Transverse colon (tissue), 4 donors: ENCODE measurements at regions not wholly inside any gene's neighbourhood (a gene's known extent, or its start where the extent isn't known, plus 50 kb on each side); places are given as distances from the start of the nearest gene placed in this dataset.

Experiments used
- DNase-seq: peaks from one replicate; pipeline ENCODE4 v3.0.0-alpha.2; 2019
- H3K27ac ChIP-seq, 4 donors: fragments of 200-600 bp; sonication (generic); 2 replicates each; pipeline ENCODE4 v1.5.1; 2016 to 2018; ENCODE audit warnings: inconsistent platforms in 4 of 4
- H3K27me3 ChIP-seq: fragments of 200-600 bp; sonication (generic); 2 replicates; pipeline ENCODE4 v1.5.1; 2017; ENCODE audit warnings: inconsistent platforms
- H3K36me3 ChIP-seq, 4 donors: fragments of 200-600 bp; sonication (generic); 2 replicates each; pipeline ENCODE4 v1.5.1; 2017 to 2019; ENCODE audit warnings: inconsistent platforms in 4 of 4
- H3K4me1 ChIP-seq, 4 donors: fragments of 200-600 bp; sonication (generic); 2 replicates each; pipeline ENCODE4 v1.5.1; 2017 to 2020; ENCODE audit warnings: inconsistent platforms in 4 of 4
- H3K4me3 ChIP-seq, 4 donors: fragments of 200-600 bp; sonication (generic); 1 replicate in 1 of 4; 2 replicates in 3 of 4; pipeline versions ENCODE4 v1.5.1 to v1.6.1; 2017 to 2019; ENCODE audit warnings: inconsistent platforms in 4 of 4
- H3K9me3 ChIP-seq, 2 donors: fragments of 200-600 bp; sonication (generic); 2 replicates each; pipeline ENCODE4 v1.5.1; 2017 to 2019; ENCODE audit warnings: inconsistent platforms in 2 of 2
- EP300 ChIP-seq: sonication (generic); formaldehyde crosslinking; IDR thresholded peaks from one replicate; pipeline ENCODE4 v1.6.1; 2017; ENCODE audit warnings: antibody characterized with exemption, low read depth
- POLR2A ChIP-seq: fragments of 450-650 bp; IDR thresholded peaks from one replicate; pipeline ENCODE4 v1.6.1; 2016; ENCODE audit warnings: antibody characterized with exemption, mild to moderate bottlenecking, moderate library complexity
- POLR2AphosphoS5 ChIP-seq, 3 donors: sonication (generic); formaldehyde crosslinking; IDR thresholded peaks; one replicate each; pipeline ENCODE4 v1.6.1; 2016; ENCODE audit warnings: antibody characterized with exemption in 3 of 3
- WGBS, 2 donors: methylation state at CpG; one replicate each; pipeline ENCODE4 v1.1.5; 2018; ENCODE audit warnings: low coverage in 1 of 2; 5-methylcytosine and 5-hydroxymethylcytosine counted together
- in situ Hi-C, 4 donors: fragments of 200-750 bp; cut with MboI; loops; one replicate each; pipeline versions ENCODE4 v1.15.0 to v1.15.1; 2017; ENCODE audit warnings: low sequenced_read_pairs in 3 of 4, low pct_ligation_motif_present in 1 of 4, low pct_unique_long_range_greater_than_20kb in 1 of 4
- intact Hi-C: fragments of 100-400 bp; cut with DNase I; formaldehyde crosslinking; loops from one replicate; pipeline ENCODE4 v1.15.1; 2023; ENCODE audit warnings: low total_unique reads
- TF ChIP-seq, protein P1 (sequence below), 5 experiments: fragments of 200-600 bp in 3 of 5; fragments of 450-650 bp in 2 of 5; sonication (generic) in 3 of 5; IDR thresholded peaks; 1 replicate in 2 of 5; 2 replicates in 3 of 5; pipeline ENCODE4 v1.5.1; 2016 to 2017; ENCODE audit warnings: antibody characterized with exemption in 5 of 5, inconsistent platforms in 3 of 5, mild to moderate bottlenecking in 2 of 5, moderate library complexity in 1 of 5

DNA sequence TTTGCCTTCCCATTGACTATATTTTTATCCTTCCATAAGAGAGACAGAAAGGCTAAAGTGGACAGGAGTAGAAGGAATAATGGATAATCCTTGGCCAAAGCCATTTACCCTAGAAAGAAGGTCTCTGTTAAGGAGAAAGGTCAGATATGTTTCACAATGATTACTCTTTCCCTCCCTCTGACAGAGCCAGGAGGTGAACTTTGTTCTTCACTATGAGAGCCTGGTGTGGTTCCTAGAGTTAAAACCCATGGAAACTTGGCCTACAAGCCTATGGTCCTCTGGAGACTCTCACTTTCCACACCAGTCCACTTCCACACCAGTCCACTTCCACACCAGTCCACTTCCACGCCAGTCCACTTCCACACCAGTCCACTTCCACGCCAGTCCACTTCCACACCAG lies 479.9 kb upstream of the ZP4 start:
- intact Hi-C loops (no loop called here), in situ Hi-C loops (no loop called here)
- WGBS, 2 donors, result 71 to 72% methylated on average over 2 of the region's 2 CpGs
- DNase-seq, result no peak
- Histone ChIP-seq H3K4me3 (no peak overlapping the region), H3K27ac (no peak overlapping the region), H3K36me3 (no peaks in the 10 kb centered on the region), H3K27me3 (no peaks in the 10 kb centered on the region), H3K4me1 (no peaks in the 10 kb centered on the region), H3K9me3 (no peaks in the 10 kb centered on the region)
- TF ChIP-seq, protein P1, sequence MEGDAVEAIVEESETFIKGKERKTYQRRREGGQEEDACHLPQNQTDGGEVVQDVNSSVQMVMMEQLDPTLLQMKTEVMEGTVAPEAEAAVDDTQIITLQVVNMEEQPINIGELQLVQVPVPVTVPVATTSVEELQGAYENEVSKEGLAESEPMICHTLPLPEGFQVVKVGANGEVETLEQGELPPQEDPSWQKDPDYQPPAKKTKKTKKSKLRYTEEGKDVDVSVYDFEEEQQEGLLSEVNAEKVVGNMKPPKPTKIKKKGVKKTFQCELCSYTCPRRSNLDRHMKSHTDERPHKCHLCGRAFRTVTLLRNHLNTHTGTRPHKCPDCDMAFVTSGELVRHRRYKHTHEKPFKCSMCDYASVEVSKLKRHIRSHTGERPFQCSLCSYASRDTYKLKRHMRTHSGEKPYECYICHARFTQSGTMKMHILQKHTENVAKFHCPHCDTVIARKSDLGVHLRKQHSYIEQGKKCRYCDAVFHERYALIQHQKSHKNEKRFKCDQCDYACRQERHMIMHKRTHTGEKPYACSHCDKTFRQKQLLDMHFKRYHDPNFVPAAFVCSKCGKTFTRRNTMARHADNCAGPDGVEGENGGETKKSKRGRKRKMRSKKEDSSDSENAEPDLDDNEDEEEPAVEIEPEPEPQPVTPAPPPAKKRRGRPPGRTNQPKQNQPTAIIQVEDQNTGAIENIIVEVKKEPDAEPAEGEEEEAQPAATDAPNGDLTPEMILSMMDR (IDR thresholded peaks at IDR 0.05), result no peak
- TF ChIP-seq EP300, result no peak
- no peak for TF ChIP-seq POLR2AphosphoS5 (IDR thresholded peaks at IDR 0.05)
- TF ChIP-seq POLR2A, result no peak

GRCh38 chr1:238364214-238364892 lies 473.6 kb upstream of the ZP4 start:
- Histone ChIP-seq H3K4me1 (no peaks in the 10 kb centered on the region), H3K4me3 (no peak overlapping the region), H3K9me3 (no peaks in the 10 kb centered on the region), H3K36me3 (no peaks in the 10 kb centered on the region), H3K27ac (no peak overlapping the region), H3K27me3 (no peaks in the 10 kb centered on the region)
- in situ Hi-C loops (no loop called here), intact Hi-C loops (no loop called here)
- TF ChIP-seq EP300, result no peak
- TF ChIP-seq, protein P1 (IDR thresholded peaks at IDR 0.05), result no peak
- no peak for TF ChIP-seq POLR2AphosphoS5 (IDR thresholded peaks at IDR 0.05)
- TF ChIP-seq POLR2A, result no peak
- 44 to 51% methylated on average over 4 of the region's 4 CpGs for WGBS, 2 donors
- DNase-seq, result no peak

- no peaks in the 10 kb centered on the region for H3K36me3 ChIP-seq
- no peaks in the 10 kb centered on the region for H3K9me3 ChIP-seq
- no peak overlapping the region for H3K27ac ChIP-seq
- in situ Hi-C loops, result no loop called here
- TF ChIP-seq, protein P1 (IDR thresholded peaks at IDR 0.05), result no peak
- TF ChIP-seq POLR2AphosphoS5 (IDR thresholded peaks at IDR 0.05), result no peak
- TF ChIP-seq EP300, result no peak
- no peak for TF ChIP-seq POLR2A
- intact Hi-C loops, result no loop called here
- H3K4me1 ChIP-seq, result no peaks in the 10 kb centered on the region
- H3K4me3 ChIP-seq, result no peak overlapping the region
- H3K27me3 ChIP-seq, result no peaks in the 10 kb centered on the region
- DNase-seq, result no peak
- WGBS, 2 donors, result 71 to 80% methylated on average over 7 of the region's 7 CpGs
These were observed 469.8 kb upstream of the ZP4 start for GRCh38 chr1:238360474-238360873.

DNA sequence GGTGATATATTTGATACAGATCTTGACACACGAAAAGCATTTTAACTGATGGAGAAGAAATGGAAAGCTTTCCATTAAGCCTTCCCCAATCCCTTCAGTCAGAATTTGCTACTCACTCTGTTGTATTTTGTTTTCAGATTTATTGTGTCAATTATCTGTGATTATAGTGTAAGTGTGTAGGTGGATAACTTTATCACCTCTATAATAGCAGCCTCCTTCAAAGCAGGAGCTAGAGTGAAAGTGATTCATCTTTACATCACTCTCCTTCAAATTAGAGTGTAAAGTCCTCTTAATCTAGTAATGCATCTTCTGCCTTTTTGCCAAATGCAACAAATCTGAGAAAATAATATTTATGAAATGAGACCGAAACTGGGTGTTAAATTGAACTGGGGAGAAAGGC lies 459.7 kb upstream of the ZP4 start:
- no peaks in the 10 kb centered on the region for H3K9me3 ChIP-seq
- no peaks in the 10 kb centered on the region for H3K4me1 ChIP-seq
- DNase-seq, result no peak
- H3K27ac ChIP-seq, result no peak overlapping the region
- in situ Hi-C loops, result no loop called here
- 84 to 86% methylated on average over 2 of the region's 2 CpGs for WGBS, 2 donors
- intact Hi-C loops, result no loop called here
- H3K27me3 ChIP-seq, result no peaks in the 10 kb centered on the region
- no peaks in the 10 kb centered on the region for H3K36me3 ChIP-seq
- TF ChIP-seq EP300, result no peak
- no peak overlapping the region for H3K4me3 ChIP-seq

DNA sequence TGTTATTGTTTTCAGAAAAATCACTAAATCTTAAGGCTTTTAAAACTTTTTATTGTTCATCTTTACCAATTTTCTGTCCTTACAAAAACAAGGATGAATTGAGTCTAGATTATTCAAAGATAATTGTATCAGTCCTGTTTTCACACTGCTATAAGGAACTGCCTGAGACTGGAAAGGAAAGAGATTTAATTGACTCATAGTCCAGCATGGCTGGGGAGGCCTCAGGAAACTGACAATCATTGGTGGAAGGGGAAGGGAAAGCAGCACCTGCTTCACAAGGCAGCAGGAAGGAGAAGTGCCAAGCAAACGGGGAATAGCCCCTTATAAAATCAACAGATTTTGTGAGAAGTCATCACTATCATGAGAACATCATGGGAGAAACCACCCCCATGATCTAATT lies 455.6 kb upstream of the ZP4 start:
- no peak overlapping the region for H3K4me3 ChIP-seq
- TF ChIP-seq, protein P1 (IDR thresholded peaks at IDR 0.05), result no peak
- TF ChIP-seq EP300 (no peak), POLR2AphosphoS5 (IDR thresholded peaks at IDR 0.05) (no peak), POLR2A (no peak)
- 11 to 13% methylated on average over 1 of the region's 1 CpG for WGBS, 2 donors
- no peaks in the 10 kb centered on the region for H3K4me1 ChIP-seq
- no peak overlapping the region for H3K27ac ChIP-seq
- DNase-seq, result no peak
- intact Hi-C loops, result no loop called here
- in situ Hi-C loops, result no loop called here
- no peaks in the 10 kb centered on the region for H3K9me3 ChIP-seq
- H3K36me3 ChIP-seq, result no peaks in the 10 kb centered on the region
- H3K27me3 ChIP-seq, result no peaks in the 10 kb centered on the region
